Astrocyte (in vitro differentiated cells and primary cell): ENCODE measurements at regions not wholly inside any gene's neighbourhood (a gene's known extent, or its start where the extent isn't known, plus 50 kb on each side); places are given as distances from the start of the nearest gene placed in this dataset.

Experiments
- DNase-seq: peaks from one replicate; pipeline ENCODE4 v3.0.0-alpha.2; 2010; ENCODE audit warnings: low read depth
- FAIRE-seq: peaks from 2 replicates; lab custom pipeline; 2011; peaks lifted over from hg19 to GRCh38; lab: Jason Lieb, UNC
- H2AFZ ChIP-seq: 2 replicates; pipeline ENCODE4 v1.6.0; 2012; ENCODE audit warnings: low read depth, low read length, inconsistent platforms
- H3K27ac ChIP-seq: 2 replicates; pipeline ENCODE4 v1.5.1; 2011; ENCODE audit warnings: low read depth, low read length, inconsistent platforms
- H3K27me3 ChIP-seq: 2 replicates; pipeline ENCODE4 v1.6.0; 2011; ENCODE audit warnings: low read length, inconsistent platforms; ENCODE audit not compliant: insufficient read depth
- H3K36me3 ChIP-seq: 2 replicates; pipeline ENCODE4 v1.5.1; 2011; ENCODE audit warnings: low read length, inconsistent platforms; ENCODE audit not compliant: insufficient read depth
- H3K4me1 ChIP-seq: 2 replicates; pipeline ENCODE4 v1.5.1; 2011; ENCODE audit warnings: low read length, inconsistent platforms; ENCODE audit not compliant: insufficient read depth
- H3K4me2 ChIP-seq: 2 replicates; pipeline ENCODE4 v1.6.0; 2012; ENCODE audit warnings: low read length, inconsistent platforms
- H3K4me3 ChIP-seq: 2 replicates; pipeline ENCODE4 v1.5.1; 2011; ENCODE audit warnings: low read depth, mild to moderate bottlenecking, low read length, inconsistent platforms; ENCODE audit not compliant: insufficient read depth
- H3K79me2 ChIP-seq: 2 replicates; pipeline ENCODE4 v1.6.0; 2012; ENCODE audit warnings: mild to moderate bottlenecking, low read length, inconsistent platforms; ENCODE audit not compliant: insufficient read depth
- H3K9ac ChIP-seq: 2 replicates; pipeline ENCODE4 v1.6.0; 2012; ENCODE audit warnings: mild to moderate bottlenecking, low read length, inconsistent platforms
- H3K9me3 ChIP-seq: 2 replicates; pipeline ENCODE4 v1.5.1; 2012; ENCODE audit warnings: low read depth, mild to moderate bottlenecking, low read length, inconsistent platforms; ENCODE audit not compliant: insufficient read depth
- H4K20me1 ChIP-seq: 2 replicates; pipeline ENCODE4 v1.6.0; 2012; ENCODE audit warnings: low read length, inconsistent platforms; ENCODE audit not compliant: insufficient read depth
- H3K27ac Mint-ChIP-seq: one replicate; pipeline ENCODE4 v1.8.0; 2021; ENCODE audit warnings: mild to moderate bottlenecking, mixed read lengths; ENCODE audit not compliant: unreplicated experiment
- H3K27me3 Mint-ChIP-seq: one replicate; pipeline ENCODE4 v1.8.0; 2021; ENCODE audit warnings: low read depth, mixed read lengths; ENCODE audit not compliant: unreplicated experiment
- H3K36me3 Mint-ChIP-seq: one replicate; pipeline ENCODE4 v1.8.0; 2021; ENCODE audit warnings: low read depth, mixed read lengths; ENCODE audit not compliant: unreplicated experiment
- H3K4me1 Mint-ChIP-seq: one replicate; pipeline ENCODE4 v1.8.0; 2021; ENCODE audit warnings: low read depth, mixed read lengths; ENCODE audit not compliant: unreplicated experiment
- H3K4me3 Mint-ChIP-seq: one replicate; pipeline ENCODE4 v1.8.0; 2021; ENCODE audit warnings: mild to moderate bottlenecking, moderate library complexity, mixed read lengths; ENCODE audit not compliant: unreplicated experiment
- H3K9me3 Mint-ChIP-seq: one replicate; pipeline ENCODE4 v1.8.0; 2021; ENCODE audit warnings: mild to moderate bottlenecking, mixed read lengths; ENCODE audit not compliant: unreplicated experiment
- CTCF ChIP-seq: IDR thresholded peaks from 2 replicates; pipeline ENCODE4 v1.5.1; 2011; ENCODE audit warnings: low read depth, mild to moderate bottlenecking, inconsistent platforms, low read length, moderate library complexity; ENCODE audit not compliant: insufficient read depth
- EZH2 ChIP-seq: IDR thresholded peaks from 2 replicates; pipeline ENCODE4 v1.6.1; 2012; ENCODE audit warnings: mild to moderate bottlenecking, low read length, inconsistent platforms; ENCODE audit not compliant: insufficient read depth

GRCh38 chr22:44400763-44401060 is 88.0 kb upstream of the SHISAL1 start:
- Mint-ChIP-seq H3K4me3 (no peak overlapping the region), H3K4me1 (peaks cover 8% of the 10 kb centered on the region)
- no peak for TF ChIP-seq EZH2
- TF ChIP-seq CTCF, result no peak

DNA sequence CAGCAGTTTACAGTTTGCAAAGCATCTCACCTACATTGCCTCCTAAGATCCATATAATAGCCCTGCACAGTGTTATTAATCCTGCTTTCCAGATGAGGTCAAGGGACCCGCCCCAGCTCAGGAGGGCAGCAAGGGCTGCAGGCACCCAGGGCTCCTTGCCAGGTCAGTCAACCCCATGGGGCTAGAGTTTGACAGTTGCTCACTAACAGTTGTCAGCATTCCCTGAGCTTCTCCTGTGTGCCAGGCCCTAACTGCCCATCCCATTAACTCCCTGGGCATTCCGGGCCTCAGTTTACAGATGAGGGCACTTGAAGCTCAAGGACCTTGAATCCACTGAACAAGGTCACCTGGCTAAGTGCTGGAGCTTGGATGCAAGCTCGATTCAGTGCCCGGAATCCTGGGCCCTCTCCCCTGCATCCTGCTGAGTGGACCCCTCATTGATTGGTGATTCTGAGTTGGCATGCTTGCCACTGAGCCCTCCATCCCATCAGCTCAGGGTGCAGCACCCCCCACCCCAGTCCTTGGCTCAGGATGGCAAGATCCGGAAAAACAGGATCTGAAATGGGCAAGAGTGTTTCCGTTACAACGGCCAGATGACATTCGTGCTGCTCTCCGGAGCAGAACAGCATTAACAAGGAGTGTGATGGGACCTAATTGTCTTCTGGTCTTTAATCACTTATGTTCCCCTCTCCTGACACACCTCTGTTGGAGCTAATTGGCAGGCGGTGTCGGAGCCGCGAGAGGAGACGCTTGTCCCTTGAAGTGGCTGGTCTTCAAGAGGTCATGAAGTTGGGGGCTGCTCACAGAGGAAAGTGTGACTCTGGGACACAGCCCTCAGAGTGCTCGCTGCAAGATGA is 87.4 kb upstream of the SHISAL1 start:
- no peak for DNase-seq
- H3K9me3 Mint-ChIP-seq, result peaks cover 3% of the 10 kb centered on the region
- H3K4me1 Mint-ChIP-seq, result peaks cover 8% of the 10 kb centered on the region
- no peak for FAIRE-seq
- no peaks in the 10 kb centered on the region for H3K9me3 ChIP-seq
- no peak overlapping the region for H3K4me2 ChIP-seq
- no peaks in the 10 kb centered on the region for H3K36me3 ChIP-seq
- H3K27me3 Mint-ChIP-seq, result peaks cover 75% of the 10 kb centered on the region
- H3K27ac ChIP-seq, result no peak overlapping the region
- H2AFZ ChIP-seq, result no peak overlapping the region
- no peak for TF ChIP-seq EZH2
- no peak for TF ChIP-seq CTCF
- H3K4me3 ChIP-seq, result no peak overlapping the region
- H3K36me3 Mint-ChIP-seq, result no peaks in the 10 kb centered on the region
- H3K4me3 Mint-ChIP-seq, result no peak overlapping the region
- H3K79me2 ChIP-seq, result no peaks in the 10 kb centered on the region
- no peaks in the 10 kb centered on the region for H4K20me1 ChIP-seq
- H3K27ac Mint-ChIP-seq, result no peak overlapping the region
- H3K27me3 ChIP-seq, result peaks cover 7% of the 10 kb centered on the region
- H3K4me1 ChIP-seq, result no peaks in the 10 kb centered on the region
- no peak overlapping the region for H3K9ac ChIP-seq

More at GRCh38 chr22:44400763-44401060, 88.0 kb upstream of the SHISAL1 start:
- H3K27me3 ChIP-seq, result peaks cover 7% of the 10 kb centered on the region
- FAIRE-seq, result no peak
- H3K9me3 ChIP-seq, result no peaks in the 10 kb centered on the region
- no peak overlapping the region for H3K9ac ChIP-seq
- no peaks in the 10 kb centered on the region for H4K20me1 ChIP-seq
- peaks cover 3% of the 10 kb centered on the region for H3K9me3 Mint-ChIP-seq
- no peak overlapping the region for H3K27ac Mint-ChIP-seq
- no peak overlapping the region for H3K4me3 ChIP-seq
- DNase-seq, result peak; percentile 36
- H3K4me1 ChIP-seq, result no peaks in the 10 kb centered on the region
- H3K36me3 Mint-ChIP-seq, result no peaks in the 10 kb centered on the region
- H2AFZ ChIP-seq, result no peak overlapping the region
- H3K4me2 ChIP-seq, result no peak overlapping the region
- peaks cover 72% of the 10 kb centered on the region for H3K27me3 Mint-ChIP-seq
- H3K79me2 ChIP-seq, result no peaks in the 10 kb centered on the region
- H3K27ac ChIP-seq, result no peak overlapping the region
- H3K36me3 ChIP-seq, result no peaks in the 10 kb centered on the region
